ENCODE measurements at regions not wholly inside any gene's neighbourhood (a gene's known extent, or its start where the extent isn't known, plus 50 kb on each side); places are given as distances from the start of the nearest gene placed in this dataset.

DNA sequence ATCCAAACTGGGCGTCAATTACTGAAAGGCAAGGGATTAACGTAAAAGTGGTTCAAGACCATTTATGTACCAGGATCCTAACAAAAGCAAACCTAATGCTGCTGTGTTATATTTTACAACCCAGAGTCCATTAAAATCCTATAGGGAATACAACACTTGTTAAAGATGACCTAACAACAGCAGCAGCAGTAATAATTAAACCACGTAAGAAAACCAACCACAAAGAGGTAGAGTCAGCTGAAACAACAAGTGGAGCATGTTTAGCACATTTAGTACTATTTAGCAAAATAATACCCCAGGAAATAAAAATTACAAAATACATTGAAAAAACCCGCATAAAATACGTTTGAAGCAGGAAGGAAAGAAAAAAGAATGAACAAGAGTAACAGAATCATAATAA is 82.1 kb upstream of the AGBL1 start:
- no peak for DNase-seq (ENCODE audit: extremely low spot score)
- ChIA-PET POLR2A (no interaction called here), CTCF (no interaction called here)
- TF ChIP-seq HDGF (IDR thresholded peaks at IDR 0.05; ENCODE audit: borderline replicate concordance) = no peak
- TF ChIP-seq SUZ12 (IDR thresholded peaks at IDR 0.05) = no peak
- no peak for TF ChIP-seq CTBP1 (IDR thresholded peaks at IDR 0.05; ENCODE audit: borderline replicate concordance)
- TF ChIP-seq ELF4 (IDR thresholded peaks at IDR 0.05) = no peak

- no peak for TF ChIP-seq HDGF (IDR thresholded peaks at IDR 0.05; ENCODE audit: borderline replicate concordance)
- TF ChIP-seq TARDBP (IDR thresholded peaks at IDR 0.05) = no peak
- no peak for TF ChIP-seq SP1 (IDR thresholded peaks at IDR 0.05)
- no peak for TF ChIP-seq LEF1 (IDR thresholded peaks at IDR 0.05; ENCODE audit: borderline replicate concordance)
- no peak for TF ChIP-seq FOXA1 (IDR thresholded peaks at IDR 0.05)
- no peak for TF ChIP-seq PKNOX1 (IDR thresholded peaks at IDR 0.05)
- no peak for TF ChIP-seq ZNF384 (IDR thresholded peaks at IDR 0.05)
- no peak for TF ChIP-seq L3MBTL2 (conservative IDR thresholded peaks at IDR 0.05)
- no peak for TF ChIP-seq FOXM1 (IDR thresholded peaks at IDR 0.05; ENCODE audit: borderline replicate concordance)
- no peak for TF ChIP-seq NFRKB (IDR thresholded peaks at IDR 0.05)
- no peak for TF ChIP-seq ELF4 (IDR thresholded peaks at IDR 0.05)
- no peak for TF ChIP-seq SUZ12 (IDR thresholded peaks at IDR 0.05)
- no peak for TF ChIP-seq CTBP1 (IDR thresholded peaks at IDR 0.05; ENCODE audit: borderline replicate concordance)
- TF ChIP-seq FOXK2 (IDR thresholded peaks at IDR 0.05) = no peak
- TF ChIP-seq ARNT (IDR thresholded peaks at IDR 0.05) = no peak
- TF ChIP-seq BHLHE40 (IDR thresholded peaks at IDR 0.05; ENCODE audit: borderline replicate concordance) = no peak
- ChIA-PET POLR2A (no interaction called here), CTCF (no interaction called here)
- no peak for DNase-seq (ENCODE audit: extremely low spot score)
Observed at GRCh38 chr15:85999658-86000057, 80.0 kb upstream of the AGBL1 start.

- ChIA-PET CTCF (no interaction called here), POLR2A (interaction anchor here (3.2 kb wide), 1 partner anchor 12 kb away, joined by 7 read pairs; no protein-coding TSS in a partner anchor)
Observed at GRCh38 chr15:86001200-86001599, 78.5 kb upstream of the AGBL1 start.

DNA sequence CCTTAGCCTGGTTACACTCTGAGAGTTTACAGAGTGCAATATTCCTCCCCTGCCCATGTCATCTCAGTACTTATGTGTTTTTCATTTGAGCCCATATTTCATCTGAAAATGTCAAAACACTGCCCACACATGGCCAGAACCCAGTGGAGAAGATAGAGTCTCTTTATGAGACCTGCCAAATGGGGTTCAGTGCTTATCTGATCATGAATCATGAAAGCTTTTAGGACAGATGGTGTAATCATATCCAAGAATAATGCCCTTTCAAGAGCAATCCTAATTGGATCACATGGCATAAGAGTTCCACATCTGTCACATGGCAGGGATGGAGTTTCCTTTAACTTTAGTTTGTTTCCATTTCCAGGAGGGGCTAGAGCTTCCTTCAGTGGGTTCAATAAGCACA is 77.2 kb upstream of the AGBL1 start:
- CTCF ChIA-PET = no interaction called here
- DNase-seq (ENCODE audit: extremely low spot score) = no peak
- POLR2A ChIA-PET = interaction anchor here (3.2 kb wide), 1 partner anchor 11 kb away, joined by 7 read pairs; no protein-coding TSS in a partner anchor
- no peak for TF ChIP-seq FOXA1 (IDR thresholded peaks at IDR 0.05)
- TF ChIP-seq SP1 (IDR thresholded peaks at IDR 0.05) = no peak
- no peak for TF ChIP-seq CTBP1 (IDR thresholded peaks at IDR 0.05; ENCODE audit: borderline replicate concordance)
- TF ChIP-seq ZNF384 (IDR thresholded peaks at IDR 0.05) = no peak
- TF ChIP-seq ELF4 (IDR thresholded peaks at IDR 0.05) = no peak
- TF ChIP-seq PKNOX1 (IDR thresholded peaks at IDR 0.05) = no peak
- TF ChIP-seq BHLHE40 (IDR thresholded peaks at IDR 0.05; ENCODE audit: borderline replicate concordance) = no peak
- TF ChIP-seq LEF1 (IDR thresholded peaks at IDR 0.05; ENCODE audit: borderline replicate concordance) = no peak
- TF ChIP-seq FOXK2 (IDR thresholded peaks at IDR 0.05) = no peak
- no peak for TF ChIP-seq SUZ12 (IDR thresholded peaks at IDR 0.05)
- TF ChIP-seq FOXM1 (IDR thresholded peaks at IDR 0.05; ENCODE audit: borderline replicate concordance) = no peak
- no peak for TF ChIP-seq NFRKB (IDR thresholded peaks at IDR 0.05)
- TF ChIP-seq HDGF (IDR thresholded peaks at IDR 0.05; ENCODE audit: borderline replicate concordance) = no peak
- no peak for TF ChIP-seq TARDBP (IDR thresholded peaks at IDR 0.05)
- TF ChIP-seq ARNT (IDR thresholded peaks at IDR 0.05) = no peak
- TF ChIP-seq L3MBTL2 (conservative IDR thresholded peaks at IDR 0.05) = no peak

More at GRCh38 chr15:86001200-86001599, 78.5 kb upstream of the AGBL1 start:
- DNase-seq (ENCODE audit: extremely low spot score) = no peak
- no peak for TF ChIP-seq TARDBP (IDR thresholded peaks at IDR 0.05)
- TF ChIP-seq FOXA1 (IDR thresholded peaks at IDR 0.05) = no peak
- TF ChIP-seq ZNF384 (IDR thresholded peaks at IDR 0.05) = no peak
- TF ChIP-seq SP1 (IDR thresholded peaks at IDR 0.05) = no peak
- no peak for TF ChIP-seq HDGF (IDR thresholded peaks at IDR 0.05; ENCODE audit: borderline replicate concordance)
- TF ChIP-seq BHLHE40 (IDR thresholded peaks at IDR 0.05; ENCODE audit: borderline replicate concordance) = no peak
- TF ChIP-seq L3MBTL2 (conservative IDR thresholded peaks at IDR 0.05) = no peak
- no peak for TF ChIP-seq LEF1 (IDR thresholded peaks at IDR 0.05; ENCODE audit: borderline replicate concordance)
- TF ChIP-seq NFRKB (IDR thresholded peaks at IDR 0.05) = no peak
- no peak for TF ChIP-seq ELF4 (IDR thresholded peaks at IDR 0.05)
- TF ChIP-seq ARNT (IDR thresholded peaks at IDR 0.05) = no peak
- no peak for TF ChIP-seq FOXM1 (IDR thresholded peaks at IDR 0.05; ENCODE audit: borderline replicate concordance)
- TF ChIP-seq SUZ12 (IDR thresholded peaks at IDR 0.05) = no peak
- no peak for TF ChIP-seq PKNOX1 (IDR thresholded peaks at IDR 0.05)

DNA sequence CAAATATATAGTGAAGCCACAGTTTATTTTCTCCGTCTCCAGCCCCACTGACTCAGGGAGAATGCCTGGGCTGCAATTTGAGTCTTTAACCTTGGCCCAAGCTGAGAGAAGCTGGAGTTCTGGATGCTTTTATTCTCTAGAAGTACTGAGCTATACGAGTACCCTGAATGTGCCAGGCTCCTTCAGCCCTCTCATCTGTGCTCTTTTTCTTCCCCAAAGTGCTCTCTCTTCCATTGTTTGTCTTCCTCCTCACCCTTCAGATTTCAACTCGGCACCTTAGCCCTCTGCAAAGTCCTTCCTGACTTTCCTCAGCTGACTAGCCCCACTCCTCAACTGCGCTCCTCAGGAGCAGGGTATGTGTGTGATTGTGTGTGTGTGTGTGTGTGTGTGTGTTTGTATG is 75.6 kb upstream of the AGBL1 start:
- POLR2A ChIA-PET = interaction anchor here (3.2 kb wide), 1 partner anchor 9 kb away, joined by 7 read pairs; no protein-coding TSS in a partner anchor
- DNase-seq (ENCODE audit: extremely low spot score) = no peak
- TF ChIP-seq CTBP1 (IDR thresholded peaks at IDR 0.05; ENCODE audit: borderline replicate concordance) = no peak
- CTCF ChIA-PET = no interaction called here

DNA sequence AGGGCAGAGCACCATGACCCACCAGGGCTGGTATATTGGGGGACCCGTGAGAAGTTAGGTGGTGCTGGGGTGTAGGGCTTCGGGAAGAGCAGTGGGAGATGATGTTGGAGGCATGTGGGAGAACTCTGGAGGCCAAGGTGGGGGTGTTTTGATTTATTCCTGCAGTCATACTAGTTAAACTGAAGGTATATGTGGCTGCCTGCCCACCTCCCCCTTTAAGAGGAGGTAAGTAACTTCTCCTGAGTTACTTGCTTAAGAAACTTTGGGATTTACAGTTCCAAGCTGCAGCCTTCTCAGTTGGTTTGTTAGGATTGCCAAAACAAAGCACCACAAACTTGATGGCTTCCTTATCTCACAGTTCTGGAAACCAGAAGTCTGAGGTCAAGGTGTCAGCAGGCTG is 73.1 kb upstream of the AGBL1 start:
- POLR2A ChIA-PET = no interaction called here
- DNase-seq (ENCODE audit: extremely low spot score) = no peak
- CTCF ChIA-PET = interaction anchor here (1.0 kb wide), 1 partner anchor 22 kb away, joined by 3 read pairs; no protein-coding TSS in a partner anchor
- TF ChIP-seq CTBP1 (IDR thresholded peaks at IDR 0.05; ENCODE audit: borderline replicate concordance) (no peak), L3MBTL2 (conservative IDR thresholded peaks at IDR 0.05) (no peak), LEF1 (IDR thresholded peaks at IDR 0.05; ENCODE audit: borderline replicate concordance) (no peak), HDGF (IDR thresholded peaks at IDR 0.05; ENCODE audit: borderline replicate concordance) (no peak), BHLHE40 (IDR thresholded peaks at IDR 0.05; ENCODE audit: borderline replicate concordance) (no peak), SP1 (IDR thresholded peaks at IDR 0.05) (no peak), NFRKB (IDR thresholded peaks at IDR 0.05) (no peak), ELF4 (IDR thresholded peaks at IDR 0.05) (no peak), SUZ12 (IDR thresholded peaks at IDR 0.05) (no peak), FOXA1 (IDR thresholded peaks at IDR 0.05) (no peak), PKNOX1 (IDR thresholded peaks at IDR 0.05) (no peak), ARNT (IDR thresholded peaks at IDR 0.05) (no peak), FOXM1 (IDR thresholded peaks at IDR 0.05; ENCODE audit: borderline replicate concordance) (no peak), FOXK2 (IDR thresholded peaks at IDR 0.05) (no peak), TARDBP (IDR thresholded peaks at IDR 0.05) (no peak), ZNF384 (IDR thresholded peaks at IDR 0.05) (no peak)

Measured in HEK293T (cell line).